SK-N-SH (cell line): ENCODE measurements at regions not wholly inside any gene's neighbourhood (a gene's known extent, or its start where the extent isn't known, plus 50 kb on each side); places are given as distances from the start of the nearest gene placed in this dataset.

Experiments used
- CTCF ChIA-PET: fragments of 300-600, 350-600 bp; formaldehyde crosslinking; extraction: SDS; loops from one replicate; lab custom pipeline; 2021; lab: Yijun Ruan, JAX
- POLR2A ChIA-PET: fragments of 350-600 bp; sonication (Branson Sonifier 250); formaldehyde crosslinking; extraction: SDS; loops from one replicate; lab custom pipeline; 2020; ENCODE audit warnings: antibody characterized with exemption, inconsistent platforms; lab: Yijun Ruan, JAX
- DNase-seq: peaks from one replicate; pipeline ENCODE4 v3.0.0; 2012
- H2AFZ ChIP-seq: fragments of 200-600 bp; sonication (generic); 2 replicates; pipeline ENCODE4 v1.8.1; 2016; ENCODE audit warnings: antibody characterized with exemption, mild to moderate bottlenecking, low read depth
- H3F3A ChIP-seq: fragments of 200-600 bp; sonication (generic); replicated peaks from 2 replicates; pipeline ENCODE3; 2016; ENCODE audit warnings: antibody characterized with exemption, mild to moderate bottlenecking; ENCODE audit not compliant: insufficient read depth
- H3K27ac ChIP-seq, 2 experiments: fragments of 200-500 bp in 1 of 2; fragments of 200-600 bp in 1 of 2; sonication (Bioruptor generic) in 1 of 2; sonication (generic), shearing (Covaris generic) in 1 of 2; 2 replicates each; pipeline versions ENCODE4 v1.5.1 to v1.6.1; 2014 to 2016; ENCODE audit warnings: low read depth in 2 of 2, inconsistent platforms in 1 of 2, low read length in 1 of 2, mild to moderate bottlenecking in 1 of 2, mixed read lengths in 1 of 2
- H3K27me3 ChIP-seq: fragments of 200-600 bp; sonication (generic), shearing (Covaris generic); 2 replicates; pipeline ENCODE4 v1.6.1; 2016; ENCODE audit warnings: mixed run types; ENCODE audit not compliant: insufficient read depth
- H3K36me3 ChIP-seq, 2 experiments: fragments of 200-500 bp in 1 of 2; fragments of 200-600 bp in 1 of 2; sonication (Bioruptor generic) in 1 of 2; sonication (generic) in 1 of 2; replicated peaks in 1 of 2; 2 replicates each; pipeline versions ENCODE3 to v1.5.1; 2014 to 2016; ENCODE audit warnings: low read length in 1 of 2, mild to moderate bottlenecking in 1 of 2; ENCODE audit not compliant: insufficient read depth in 2 of 2, control insufficient read depth in 1 of 2
- H3K4me1 ChIP-seq, 2 experiments: fragments of 200-500 bp in 1 of 2; fragments of 200-600 bp in 1 of 2; sonication (Bioruptor generic) in 1 of 2; sonication (generic), shearing (Covaris generic) in 1 of 2; 2 replicates each; pipeline versions ENCODE4 v1.5.1 to v1.6.1; 2014 to 2016; ENCODE audit warnings: low read depth in 1 of 2, low read length in 1 of 2, mixed run types in 1 of 2; ENCODE audit not compliant: insufficient read depth in 2 of 2, control insufficient read depth in 1 of 2
- H3K4me2 ChIP-seq: fragments of 200-600 bp; sonication (generic), shearing (Covaris generic); 2 replicates; pipeline ENCODE4 v1.6.1; 2017; ENCODE audit warnings: mixed run types
- H3K4me3 ChIP-seq, 2 experiments: fragments of 200-500 bp in 1 of 2; fragments of 200-600 bp in 1 of 2; sonication (Bioruptor generic) in 1 of 2; sonication (generic), shearing (Covaris generic) in 1 of 2; 2 replicates each; pipeline versions ENCODE4 v1.5.1 to v1.8.1; 2014 to 2016; ENCODE audit warnings: low read depth in 2 of 2, inconsistent platforms in 1 of 2, low read length in 1 of 2, mild to moderate bottlenecking in 1 of 2, mixed read lengths in 1 of 2, moderate library complexity in 1 of 2
- H3K79me2 ChIP-seq: fragments of 200-600 bp; sonication (generic); 2 replicates; pipeline ENCODE4 v1.8.1; 2017; ENCODE audit warnings: mild to moderate bottlenecking; ENCODE audit not compliant: insufficient read depth
- H3K9ac ChIP-seq: fragments of 200-600 bp; sonication (generic); 2 replicates; pipeline ENCODE4 v1.6.1; 2017; ENCODE audit warnings: mixed run types
- H3K9me2 ChIP-seq: fragments of 200-600 bp; sonication (generic); 2 replicates; pipeline ENCODE4 v1.6.1; 2017; ENCODE audit warnings: mixed run types
- H3K9me3 ChIP-seq: fragments of 200-600 bp; sonication (generic); 2 replicates; pipeline ENCODE4 v1.6.1; 2017; ENCODE audit warnings: mixed run types, mild to moderate bottlenecking, moderate library complexity
- H4K20me1 ChIP-seq: fragments of 200-600 bp; sonication (generic); 2 replicates; pipeline ENCODE4 v1.6.1; 2017; ENCODE audit warnings: mild to moderate bottlenecking, mixed run types; ENCODE audit not compliant: insufficient read depth
- CHD2 ChIP-seq: fragments of 150-350 bp; IDR thresholded peaks from 2 replicates; pipeline ENCODE4 v1.6.1; 2018; ENCODE audit warnings: low read length; ENCODE audit not compliant: partially characterized antibody
- ELF1 ChIP-seq: IDR thresholded peaks from 2 replicates; pipeline ENCODE4 v1.4.0; 2012
- FOSL2 ChIP-seq: IDR thresholded peaks from 2 replicates; pipeline ENCODE4 v1.4.0; 2012; ENCODE audit warnings: low read depth, mild to moderate bottlenecking, moderate library complexity, borderline replicate concordance
- JUND ChIP-seq: IDR thresholded peaks from 2 replicates; pipeline ENCODE4 v1.4.0; 2012
- MXI1 ChIP-seq: IDR thresholded peaks from 2 replicates; pipeline ENCODE4 v1.6.1; 2012; ENCODE audit warnings: mild to moderate bottlenecking, low read depth, low read length, improper control_type of control experiment
- NRF1 ChIP-seq: IDR thresholded peaks from 2 replicates; pipeline ENCODE4 v1.6.1; 2012; ENCODE audit warnings: low read depth, mild to moderate bottlenecking, low read length
- POLR2AphosphoS5 ChIP-seq: IDR thresholded peaks from 2 replicates; pipeline ENCODE4 v1.6.1; 2012; ENCODE audit warnings: low read depth, low read length
- SIN3A ChIP-seq: IDR thresholded peaks from 2 replicates; pipeline ENCODE4 v1.6.1; 2012; ENCODE audit warnings: low read depth, mild to moderate bottlenecking, low read length, moderate library complexity, borderline replicate concordance
- WGBS: methylation state at CpG from one replicate; pipeline ENCODE4 v1.1.6; 2017; ENCODE audit warnings: low lambda C conversion rate; 5-methylcytosine and 5-hydroxymethylcytosine counted together
- TF ChIP-seq, protein P1 (sequence below): IDR thresholded peaks from 2 replicates; pipeline ENCODE4 v1.6.1; 2012; ENCODE audit warnings: mild to moderate bottlenecking, low read depth, low read length, moderate library complexity
- TF ChIP-seq, protein P2 (sequence below): IDR thresholded peaks from 2 replicates; pipeline ENCODE4 v1.4.0; 2012; ENCODE audit warnings: low read depth, borderline replicate concordance

DNA sequence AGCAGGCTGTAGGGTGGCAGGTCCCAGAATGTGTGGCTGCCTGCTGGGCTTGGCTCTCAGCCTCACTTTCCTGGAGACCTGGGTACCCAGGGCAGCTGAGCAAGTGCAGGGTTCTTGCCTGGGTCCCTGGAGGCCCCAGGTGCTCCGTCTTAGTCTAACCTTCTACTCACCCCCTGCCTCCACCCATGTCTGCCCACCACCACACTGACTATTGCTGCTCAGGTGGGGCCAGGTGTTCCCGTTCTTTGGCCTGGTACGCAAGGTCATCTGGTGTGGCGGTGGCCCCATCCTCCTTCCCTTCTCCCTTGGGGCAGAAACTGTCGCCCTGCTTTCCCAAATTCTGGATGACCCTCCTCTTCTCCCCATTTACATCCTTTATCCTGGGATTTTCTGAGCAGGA, 319.9 kb downstream of the TMEM121 start:
- H3K9ac ChIP-seq = no peak overlapping the region
- POLR2A ChIA-PET = interaction anchor here (0.6 kb wide), 1 partner anchor 9 kb away, joined by 3 read pairs; no protein-coding TSS in a partner anchor
- H3K4me3 ChIP-seq = no peak overlapping the region
- H3K4me1 ChIP-seq = no peaks in the 10 kb centered on the region; a peak in 1 of 4 replicates
- CTCF ChIA-PET = no interaction called here
- no peak for DNase-seq
- H4K20me1 ChIP-seq = no peaks in the 10 kb centered on the region
- no peaks in the 10 kb centered on the region for H3F3A ChIP-seq
- no peaks in the 10 kb centered on the region for H3K9me2 ChIP-seq
- H3K9me3 ChIP-seq = no peaks in the 10 kb centered on the region
- no peak overlapping the region for H3K27ac ChIP-seq
- H3K27me3 ChIP-seq = no peaks in the 10 kb centered on the region
- H2AFZ ChIP-seq = no peak overlapping the region
- no peak for TF ChIP-seq FOSL2
- no peak for TF ChIP-seq NRF1
- no peak for TF ChIP-seq ELF1
- no peaks in the 10 kb centered on the region for H3K79me2 ChIP-seq
- no peak overlapping the region for H3K4me2 ChIP-seq
- 53% methylated on average over 5 of the region's 5 CpGs for WGBS
- H3K36me3 ChIP-seq = no peaks in the 10 kb centered on the region

DNA sequence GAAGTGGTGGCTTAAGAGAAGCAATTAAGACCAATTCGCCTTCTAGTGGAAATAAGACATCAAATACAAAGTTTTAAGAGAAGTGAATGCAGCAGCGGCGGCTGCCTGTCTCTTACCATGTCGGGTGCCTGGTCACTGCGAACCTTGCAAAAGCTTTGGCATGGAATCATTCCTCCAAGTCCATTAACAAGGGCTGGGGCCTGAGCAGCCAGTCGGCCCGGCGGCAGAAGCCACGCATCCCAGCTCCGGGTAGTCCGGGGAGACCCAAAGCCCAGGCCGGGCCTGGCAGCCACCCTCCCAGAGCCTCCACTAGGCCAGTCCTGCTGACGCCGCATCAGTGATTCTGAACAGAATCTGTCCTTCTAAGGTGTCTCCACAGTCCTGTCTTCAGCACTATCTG, 321.0 kb downstream of the TMEM121 start:
- Histone ChIP-seq H3K9me2 (no peaks in the 10 kb centered on the region), H3K4me1 (peaks cover 0 to 5% of the 10 kb centered on the region in 2 experiments; a peak in 1 of 4 replicates), H3K4me3 (no peak overlapping the region), H3F3A (no peaks in the 10 kb centered on the region), H3K9ac (no peak overlapping the region), H3K9me3 (no peaks in the 10 kb centered on the region), H3K79me2 (no peaks in the 10 kb centered on the region), H3K27ac (no peak overlapping the region), H3K4me2 (no peak overlapping the region), H3K36me3 (no peaks in the 10 kb centered on the region), H3K27me3 (no peaks in the 10 kb centered on the region), H2AFZ (no peak overlapping the region), H4K20me1 (no peaks in the 10 kb centered on the region)
- TF ChIP-seq POLR2AphosphoS5 (no peak), MXI1 (no peak), SIN3A (no peak), CHD2 (no peak), JUND (no peak), ELF1 (no peak)
- TF ChIP-seq, protein P1, sequence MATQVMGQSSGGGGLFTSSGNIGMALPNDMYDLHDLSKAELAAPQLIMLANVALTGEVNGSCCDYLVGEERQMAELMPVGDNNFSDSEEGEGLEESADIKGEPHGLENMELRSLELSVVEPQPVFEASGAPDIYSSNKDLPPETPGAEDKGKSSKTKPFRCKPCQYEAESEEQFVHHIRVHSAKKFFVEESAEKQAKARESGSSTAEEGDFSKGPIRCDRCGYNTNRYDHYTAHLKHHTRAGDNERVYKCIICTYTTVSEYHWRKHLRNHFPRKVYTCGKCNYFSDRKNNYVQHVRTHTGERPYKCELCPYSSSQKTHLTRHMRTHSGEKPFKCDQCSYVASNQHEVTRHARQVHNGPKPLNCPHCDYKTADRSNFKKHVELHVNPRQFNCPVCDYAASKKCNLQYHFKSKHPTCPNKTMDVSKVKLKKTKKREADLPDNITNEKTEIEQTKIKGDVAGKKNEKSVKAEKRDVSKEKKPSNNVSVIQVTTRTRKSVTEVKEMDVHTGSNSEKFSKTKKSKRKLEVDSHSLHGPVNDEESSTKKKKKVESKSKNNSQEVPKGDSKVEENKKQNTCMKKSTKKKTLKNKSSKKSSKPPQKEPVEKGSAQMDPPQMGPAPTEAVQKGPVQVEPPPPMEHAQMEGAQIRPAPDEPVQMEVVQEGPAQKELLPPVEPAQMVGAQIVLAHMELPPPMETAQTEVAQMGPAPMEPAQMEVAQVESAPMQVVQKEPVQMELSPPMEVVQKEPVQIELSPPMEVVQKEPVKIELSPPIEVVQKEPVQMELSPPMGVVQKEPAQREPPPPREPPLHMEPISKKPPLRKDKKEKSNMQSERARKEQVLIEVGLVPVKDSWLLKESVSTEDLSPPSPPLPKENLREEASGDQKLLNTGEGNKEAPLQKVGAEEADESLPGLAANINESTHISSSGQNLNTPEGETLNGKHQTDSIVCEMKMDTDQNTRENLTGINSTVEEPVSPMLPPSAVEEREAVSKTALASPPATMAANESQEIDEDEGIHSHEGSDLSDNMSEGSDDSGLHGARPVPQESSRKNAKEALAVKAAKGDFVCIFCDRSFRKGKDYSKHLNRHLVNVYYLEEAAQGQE = no peak
- TF ChIP-seq, protein P2, sequence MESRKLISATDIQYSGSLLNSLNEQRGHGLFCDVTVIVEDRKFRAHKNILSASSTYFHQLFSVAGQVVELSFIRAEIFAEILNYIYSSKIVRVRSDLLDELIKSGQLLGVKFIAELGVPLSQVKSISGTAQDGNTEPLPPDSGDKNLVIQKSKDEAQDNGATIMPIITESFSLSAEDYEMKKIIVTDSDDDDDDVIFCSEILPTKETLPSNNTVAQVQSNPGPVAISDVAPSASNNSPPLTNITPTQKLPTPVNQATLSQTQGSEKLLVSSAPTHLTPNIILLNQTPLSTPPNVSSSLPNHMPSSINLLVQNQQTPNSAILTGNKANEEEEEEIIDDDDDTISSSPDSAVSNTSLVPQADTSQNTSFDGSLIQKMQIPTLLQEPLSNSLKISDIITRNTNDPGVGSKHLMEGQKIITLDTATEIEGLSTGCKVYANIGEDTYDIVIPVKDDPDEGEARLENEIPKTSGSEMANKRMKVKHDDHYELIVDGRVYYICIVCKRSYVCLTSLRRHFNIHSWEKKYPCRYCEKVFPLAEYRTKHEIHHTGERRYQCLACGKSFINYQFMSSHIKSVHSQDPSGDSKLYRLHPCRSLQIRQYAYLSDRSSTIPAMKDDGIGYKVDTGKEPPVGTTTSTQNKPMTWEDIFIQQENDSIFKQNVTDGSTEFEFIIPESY = no peak
- ChIA-PET CTCF (no interaction called here), POLR2A (no interaction called here)
- no peak for DNase-seq
- WGBS = 41% methylated on average over 7 of the region's 14 CpGs
